ENCODE measurements at regions not wholly inside any gene's neighbourhood (a gene's known extent, or its start where the extent isn't known, plus 50 kb on each side); places are given as distances from the start of the nearest gene placed in this dataset.
A peak's percentile ranks its signal among the peaks of the same experiment; 100 is the strongest.

DNA sequence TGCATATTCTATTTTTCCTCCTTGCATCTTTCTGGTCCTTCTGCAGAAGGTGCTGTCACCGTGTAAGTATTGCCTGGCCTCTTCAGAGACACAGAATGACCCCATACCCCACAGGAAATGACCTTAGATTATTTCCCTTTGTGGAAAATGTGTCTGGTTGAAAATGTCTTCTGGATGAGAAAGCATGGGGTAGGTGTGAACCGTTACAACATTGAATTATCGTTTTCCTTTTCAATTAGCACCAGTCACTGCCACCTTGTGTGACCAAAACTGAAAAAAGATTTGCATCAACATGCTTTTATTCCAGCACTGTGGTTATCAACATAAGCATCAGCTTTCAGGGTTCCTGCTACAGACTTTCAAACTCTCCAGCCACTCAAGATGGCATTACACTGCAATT is 58.0 kb upstream of the CELF2 start:
- no peaks in the 10 kb centered on the region for H3K27me3 ChIP-seq
- H3K4me1 ChIP-seq, result peaks cover 0 to 8% of the 10 kb centered on the region in 2 donors
- H3K4me3 ChIP-seq, result no peak overlapping the region
- H3K27ac ChIP-seq, result no peak overlapping the region
- no peaks in the 10 kb centered on the region for H3K9me3 ChIP-seq
- TF ChIP-seq, protein P1, sequence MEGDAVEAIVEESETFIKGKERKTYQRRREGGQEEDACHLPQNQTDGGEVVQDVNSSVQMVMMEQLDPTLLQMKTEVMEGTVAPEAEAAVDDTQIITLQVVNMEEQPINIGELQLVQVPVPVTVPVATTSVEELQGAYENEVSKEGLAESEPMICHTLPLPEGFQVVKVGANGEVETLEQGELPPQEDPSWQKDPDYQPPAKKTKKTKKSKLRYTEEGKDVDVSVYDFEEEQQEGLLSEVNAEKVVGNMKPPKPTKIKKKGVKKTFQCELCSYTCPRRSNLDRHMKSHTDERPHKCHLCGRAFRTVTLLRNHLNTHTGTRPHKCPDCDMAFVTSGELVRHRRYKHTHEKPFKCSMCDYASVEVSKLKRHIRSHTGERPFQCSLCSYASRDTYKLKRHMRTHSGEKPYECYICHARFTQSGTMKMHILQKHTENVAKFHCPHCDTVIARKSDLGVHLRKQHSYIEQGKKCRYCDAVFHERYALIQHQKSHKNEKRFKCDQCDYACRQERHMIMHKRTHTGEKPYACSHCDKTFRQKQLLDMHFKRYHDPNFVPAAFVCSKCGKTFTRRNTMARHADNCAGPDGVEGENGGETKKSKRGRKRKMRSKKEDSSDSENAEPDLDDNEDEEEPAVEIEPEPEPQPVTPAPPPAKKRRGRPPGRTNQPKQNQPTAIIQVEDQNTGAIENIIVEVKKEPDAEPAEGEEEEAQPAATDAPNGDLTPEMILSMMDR (IDR thresholded peaks at IDR 0.05), result no peak
- no peak for DNase-seq (ENCODE audit: low spot score)
- H3K36me3 ChIP-seq, result no peaks in the 10 kb centered on the region

DNA sequence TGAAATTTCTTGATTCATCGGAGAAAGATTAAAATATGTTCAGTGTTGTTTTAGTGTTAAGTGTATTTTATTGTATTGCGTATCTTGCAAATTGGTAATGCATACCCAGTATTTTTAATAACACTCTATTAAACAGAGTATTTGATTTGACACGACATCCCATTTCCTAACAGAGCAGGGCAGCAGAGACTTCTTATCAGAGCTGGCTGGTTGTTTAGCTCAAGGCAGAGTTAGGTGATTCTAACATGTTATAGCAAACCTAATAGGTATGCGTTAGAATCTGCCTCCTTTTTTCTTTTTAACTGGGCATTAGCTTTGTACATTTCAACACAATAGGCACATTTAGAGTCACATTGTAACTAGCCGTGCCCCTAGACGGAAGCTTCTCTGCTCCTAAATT is 57.1 kb upstream of the CELF2 start:
- Histone ChIP-seq H3K27me3 (no peaks in the 10 kb centered on the region), H3K4me3 (no peak overlapping the region), H3K27ac (no peak overlapping the region), H3K4me1 (peaks cover 0 to 8% of the 10 kb centered on the region in 2 donors), H3K9me3 (no peaks in the 10 kb centered on the region), H3K36me3 (no peaks in the 10 kb centered on the region)
- TF ChIP-seq, protein P1 (IDR thresholded peaks at IDR 0.05), result peak in 1 of 2 donors; percentile 13
- DNase-seq (ENCODE audit: low spot score), result no peak

DNA sequence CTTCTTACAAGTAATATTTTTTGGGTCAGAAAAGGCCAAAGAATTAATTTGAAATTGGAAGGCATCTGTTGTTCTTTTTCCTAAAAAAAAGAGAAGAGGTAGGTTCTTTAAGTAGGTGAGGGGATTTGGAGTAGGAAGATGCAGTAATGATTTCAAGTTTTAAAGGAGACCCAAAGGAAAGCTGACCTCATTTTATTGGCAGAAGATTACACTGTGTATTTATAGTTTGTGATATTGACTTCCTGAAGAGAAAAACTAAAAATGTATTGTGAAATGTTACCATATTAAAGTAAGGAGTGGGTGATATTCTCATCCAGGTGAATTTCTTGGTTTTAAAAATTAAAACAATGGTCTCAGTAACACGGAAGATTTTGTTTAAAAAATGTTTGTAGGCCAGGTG is 56.6 kb upstream of the CELF2 start:
- Histone ChIP-seq H3K27ac (no peak overlapping the region), H3K36me3 (no peaks in the 10 kb centered on the region), H3K9me3 (no peaks in the 10 kb centered on the region), H3K4me3 (no peak overlapping the region), H3K4me1 (peaks cover 0 to 8% of the 10 kb centered on the region in 2 donors), H3K27me3 (no peaks in the 10 kb centered on the region)
- DNase-seq (ENCODE audit: low spot score), result no peak
- TF ChIP-seq, protein P1 (IDR thresholded peaks at IDR 0.05), result no peak

DNA sequence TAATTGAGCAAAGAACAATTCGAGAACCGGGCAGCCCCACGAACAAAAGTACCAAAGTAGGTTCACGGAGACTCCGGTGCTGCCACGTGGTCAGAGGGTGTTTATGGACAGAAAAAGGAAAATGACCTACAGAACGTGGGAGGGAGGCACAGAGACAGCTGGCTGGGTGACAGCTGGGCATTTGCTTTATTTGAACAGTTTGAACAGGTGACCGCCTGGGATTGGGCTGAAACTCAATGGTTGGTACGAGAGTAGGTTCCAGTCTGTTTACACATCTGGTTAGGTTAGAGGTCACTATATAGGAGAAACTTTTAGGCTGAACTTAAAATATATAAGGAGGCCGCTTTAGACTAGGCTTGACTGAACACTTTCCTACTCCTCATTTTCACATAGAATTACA is 50.6 kb upstream of the CELF2 start:
- Histone ChIP-seq H3K27me3 (no peaks in the 10 kb centered on the region), H3K9me3 (no peaks in the 10 kb centered on the region), H3K4me1 (peaks cover 0 to 8% of the 10 kb centered on the region in 2 donors), H3K36me3 (no peaks in the 10 kb centered on the region), H3K4me3 (no peak overlapping the region), H3K27ac (no peak overlapping the region)
- DNase-seq (ENCODE audit: low spot score), result no peak
- TF ChIP-seq, protein P1 (IDR thresholded peaks at IDR 0.05), result no peak

DNA sequence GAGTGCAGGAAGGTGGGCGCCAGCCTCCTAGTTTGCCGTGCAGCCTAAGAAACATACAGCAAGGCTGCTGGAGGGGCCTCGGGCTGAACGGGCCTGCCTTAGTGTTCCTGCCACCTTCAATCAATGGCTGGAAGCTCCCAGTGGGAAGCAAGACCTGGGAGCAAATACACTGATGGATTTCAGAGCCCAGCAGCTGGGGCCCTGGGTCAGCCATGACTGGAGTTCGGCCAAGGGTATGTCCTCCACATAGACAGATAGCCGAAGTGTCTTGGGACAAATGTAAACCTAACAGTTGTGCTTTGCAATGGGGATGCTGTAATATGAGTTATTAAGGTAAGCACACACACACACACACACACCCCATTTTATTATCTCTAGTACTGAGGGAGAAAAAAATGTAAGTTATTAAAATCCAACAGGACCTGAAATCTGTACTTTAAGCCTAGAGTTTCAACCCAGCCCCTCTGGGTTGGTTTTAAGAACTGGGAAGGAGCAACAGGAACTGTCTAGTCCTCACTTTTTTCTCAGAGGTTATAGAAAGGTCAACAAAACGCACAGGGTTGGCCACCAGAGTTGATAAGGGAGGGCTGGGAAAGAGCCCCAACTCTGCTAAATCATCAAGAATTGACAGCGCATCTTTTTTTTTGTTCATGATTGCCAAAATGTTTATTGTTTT is 50.0 kb upstream of the CELF2 start:
- TF ChIP-seq, protein P1 (IDR thresholded peaks at IDR 0.05), result no peak
- Histone ChIP-seq H3K4me3 (no peak overlapping the region), H3K4me1 (peaks cover 0 to 8% of the 10 kb centered on the region in 2 donors), H3K36me3 (no peaks in the 10 kb centered on the region), H3K27me3 (no peaks in the 10 kb centered on the region), H3K27ac (no peak overlapping the region), H3K9me3 (no peaks in the 10 kb centered on the region)
- DNase-seq (ENCODE audit: low spot score), result no peak

Data from right atrium auricular region (tissue), 2 donors.